GM18909 (cell line): ENCODE measurements at regions not wholly inside any gene's neighbourhood (a gene's known extent, or its start where the extent isn't known, plus 50 kb on each side); places are given as distances from the start of the nearest gene placed in this dataset.
"Not testable (repeated sequence)": the region's sequence is repeated elsewhere in the genome, so short reads cannot be mapped to it uniquely, and the experiment has no call there.

Source experiments
- ATAC-seq: cut with Tn5 transposase; IDR thresholded peaks from one replicate; pipeline ENCODE4 v1.9.1; 2021; ENCODE audit warnings: mild to moderate bottlenecking; ENCODE audit not compliant: unreplicated experiment, poor library complexity

- ATAC-seq: no peak
Observed at GRCh38 chr6:56753811-56754210, 111.1 kb upstream of the DST start.

GRCh38 chr6:56752534-56752933 is 109.8 kb upstream of the DST start:
- ATAC-seq: no peak

DNA sequence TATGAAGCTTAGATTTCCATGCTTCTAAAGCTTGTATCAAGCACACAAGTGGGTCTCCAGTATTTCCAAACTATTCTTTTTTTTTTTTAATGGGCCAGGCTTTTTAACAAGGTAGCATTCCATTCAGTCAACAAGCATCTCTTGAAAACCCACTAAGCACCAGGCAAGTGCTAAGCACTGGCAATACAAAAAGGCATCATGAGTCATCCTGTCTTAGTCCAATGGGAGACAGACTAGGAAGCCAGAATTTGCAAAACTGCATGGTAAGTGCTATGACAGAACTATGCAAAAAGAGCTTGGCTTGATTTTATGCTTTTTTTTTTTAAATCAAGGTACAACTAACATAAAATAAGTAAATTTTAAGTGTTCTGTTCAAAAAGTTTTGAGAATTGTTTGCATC is 109.3 kb upstream of the DST start:
- no peak for ATAC-seq

DNA sequence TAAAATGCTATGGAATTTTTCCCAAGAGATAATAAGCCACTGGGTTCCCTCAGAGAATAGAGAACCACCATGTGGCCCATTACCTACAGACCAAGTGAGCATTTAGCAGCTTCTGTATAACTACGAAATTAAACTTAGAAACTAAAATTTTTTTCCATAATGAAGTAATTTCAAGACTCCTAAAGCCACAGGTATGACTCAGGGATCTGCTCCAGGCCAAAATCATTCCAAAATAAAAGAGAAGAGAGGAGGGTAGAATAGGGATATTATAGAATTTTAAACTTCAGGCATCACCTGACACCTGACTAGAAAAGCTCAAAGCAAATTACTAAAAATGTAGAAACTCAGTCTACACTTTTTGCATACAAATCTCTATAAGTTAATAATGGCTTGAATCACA is 108.9 kb upstream of the DST start:
- ATAC-seq: no peak

DNA sequence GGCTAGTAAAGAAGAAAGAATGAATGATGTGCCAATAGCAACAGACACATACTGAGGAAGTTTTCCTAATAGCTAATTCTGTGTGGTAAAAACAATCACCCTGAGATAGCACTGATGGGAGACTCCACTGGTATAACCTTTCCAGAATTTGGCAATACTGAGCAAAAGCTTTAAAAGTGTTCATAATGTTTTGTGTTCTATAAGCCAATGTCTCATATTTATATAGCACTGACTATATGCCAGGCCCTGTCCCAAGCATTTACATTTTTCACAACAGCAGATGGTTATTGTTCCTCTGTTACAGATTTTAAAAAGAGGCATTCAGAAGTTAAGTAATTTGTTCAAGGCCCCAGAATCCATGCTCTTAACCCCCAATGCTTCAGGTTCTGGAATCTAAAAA is 108.0 kb upstream of the DST start:
- ATAC-seq: no peak

DNA sequence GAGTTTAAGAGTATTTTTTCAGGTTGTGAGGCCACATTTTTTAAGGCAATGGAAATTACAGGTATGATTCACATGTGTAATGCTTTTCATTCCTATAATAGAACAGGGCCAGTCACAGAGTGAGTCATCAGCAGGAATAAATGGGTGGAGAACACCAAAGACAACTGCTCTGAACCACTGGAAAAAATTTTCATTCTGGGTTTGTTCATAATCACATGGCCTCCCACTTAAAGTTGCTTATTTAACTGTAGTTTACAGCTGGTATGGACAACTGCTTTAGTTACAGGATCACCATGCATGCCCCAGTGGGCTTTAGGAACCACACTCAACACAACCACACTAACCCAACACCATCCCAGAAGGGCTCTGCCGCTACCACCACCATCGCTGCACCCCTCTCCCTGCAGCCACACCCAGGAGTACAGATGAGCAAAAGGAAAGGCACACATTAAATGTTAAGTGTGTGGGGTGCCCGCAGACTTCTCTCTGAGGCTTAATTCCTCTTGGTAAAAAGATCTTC is 107.0 kb upstream of the DST start:
- no peak for ATAC-seq

DNA sequence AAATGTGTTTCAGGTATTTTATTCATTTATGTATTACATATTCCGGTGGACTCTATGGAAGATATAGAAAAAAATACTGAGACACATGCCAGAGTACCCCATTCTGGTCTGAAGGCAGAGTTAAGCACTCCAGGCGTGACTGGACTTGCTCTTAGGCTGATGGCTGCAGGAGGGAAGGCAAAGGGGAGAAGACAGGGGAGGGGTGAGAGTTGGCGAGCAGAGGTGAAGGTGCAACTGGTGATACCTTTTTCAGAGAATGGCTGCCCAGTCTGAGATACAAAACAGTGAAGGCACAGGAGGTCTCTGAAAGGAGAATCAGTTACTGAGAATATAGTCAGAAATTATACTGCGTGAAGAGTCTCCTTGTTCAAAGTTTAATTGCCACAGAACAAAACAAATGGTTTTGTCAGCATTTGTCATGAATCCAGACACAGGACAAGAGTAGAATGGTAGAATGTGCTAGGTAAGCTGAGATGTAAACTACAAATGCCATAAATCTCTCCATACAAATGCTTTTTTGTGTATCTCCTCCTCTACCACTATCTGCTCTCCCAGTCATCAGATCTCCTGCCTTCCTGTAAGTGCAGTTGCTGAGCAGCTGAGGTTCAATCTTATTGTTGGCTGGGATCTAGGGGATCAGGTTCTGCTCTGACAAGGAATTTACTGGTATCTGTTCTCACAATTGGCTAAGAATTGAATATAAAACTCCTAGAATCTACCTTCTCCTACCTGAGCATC is 104.2 kb upstream of the DST start:
- ATAC-seq: no peak

- no peak for ATAC-seq
Observed at GRCh38 chr6:56745971-56746370, 103.3 kb upstream of the DST start.

GRCh38 chr6:56745081-56745480 is 102.4 kb upstream of the DST start:
- no peak for ATAC-seq

- no peak for ATAC-seq
Observed at GRCh38 chr6:56744528-56744927, 101.8 kb upstream of the DST start.

GRCh38 chr6:56742122-56742791 is 99.6 kb upstream of the DST start:
- peak; percentile 70 for ATAC-seq

DNA sequence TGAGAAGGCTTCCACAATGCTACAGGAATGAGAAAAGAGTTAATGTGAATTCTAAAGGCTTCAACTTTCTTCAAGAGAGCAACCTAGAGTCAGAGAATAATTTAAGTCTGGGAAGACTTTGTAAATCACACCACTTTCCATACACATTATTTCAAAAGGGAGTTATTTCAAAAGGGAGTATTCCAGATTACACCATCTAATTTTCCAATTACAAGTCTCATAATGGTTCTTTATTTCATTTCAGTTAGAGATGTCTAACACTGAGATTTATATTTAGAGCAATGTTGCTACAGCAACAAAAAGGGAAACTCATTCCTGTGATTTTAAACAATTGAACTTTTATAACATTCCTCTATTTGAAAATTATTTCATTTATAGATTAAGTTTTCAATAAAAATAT is 98.8 kb upstream of the DST start:
- no peak for ATAC-seq

GRCh38 chr6:56739836-56740815 is 97.4 kb upstream of the DST start:
- ATAC-seq: no peak

GRCh38 chr6:56736804-56737203 is 94.1 kb upstream of the DST start:
- no peak for ATAC-seq

- no peak for ATAC-seq
Observed at GRCh38 chr6:56734335-56734734, 91.6 kb upstream of the DST start.

DNA sequence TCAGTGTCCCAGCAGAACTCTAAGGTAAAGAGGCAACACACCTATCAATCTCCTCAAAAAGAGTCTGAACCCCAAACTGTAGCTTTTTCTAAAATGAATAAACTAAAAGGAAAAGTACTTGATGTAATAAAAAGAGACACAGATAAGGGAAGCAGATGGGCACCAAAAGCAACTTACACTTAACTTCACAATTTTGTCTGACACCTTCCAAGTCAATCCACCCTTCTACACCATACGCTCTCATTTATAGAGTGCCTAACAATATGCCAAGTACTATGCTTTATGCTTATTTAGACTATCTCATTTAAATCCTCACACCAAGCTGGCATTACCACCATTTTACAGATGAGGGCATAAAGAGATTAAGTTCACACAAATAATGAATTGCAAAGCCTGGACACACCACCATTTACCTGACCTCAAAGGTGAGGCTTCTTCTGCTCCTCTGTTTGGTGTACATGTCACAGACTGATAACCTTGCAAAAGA is 90.6 kb upstream of the DST start:
- no peak for ATAC-seq

- ATAC-seq: no peak
Observed at GRCh38 chr6:56732517-56732916, 89.8 kb upstream of the DST start.

DNA sequence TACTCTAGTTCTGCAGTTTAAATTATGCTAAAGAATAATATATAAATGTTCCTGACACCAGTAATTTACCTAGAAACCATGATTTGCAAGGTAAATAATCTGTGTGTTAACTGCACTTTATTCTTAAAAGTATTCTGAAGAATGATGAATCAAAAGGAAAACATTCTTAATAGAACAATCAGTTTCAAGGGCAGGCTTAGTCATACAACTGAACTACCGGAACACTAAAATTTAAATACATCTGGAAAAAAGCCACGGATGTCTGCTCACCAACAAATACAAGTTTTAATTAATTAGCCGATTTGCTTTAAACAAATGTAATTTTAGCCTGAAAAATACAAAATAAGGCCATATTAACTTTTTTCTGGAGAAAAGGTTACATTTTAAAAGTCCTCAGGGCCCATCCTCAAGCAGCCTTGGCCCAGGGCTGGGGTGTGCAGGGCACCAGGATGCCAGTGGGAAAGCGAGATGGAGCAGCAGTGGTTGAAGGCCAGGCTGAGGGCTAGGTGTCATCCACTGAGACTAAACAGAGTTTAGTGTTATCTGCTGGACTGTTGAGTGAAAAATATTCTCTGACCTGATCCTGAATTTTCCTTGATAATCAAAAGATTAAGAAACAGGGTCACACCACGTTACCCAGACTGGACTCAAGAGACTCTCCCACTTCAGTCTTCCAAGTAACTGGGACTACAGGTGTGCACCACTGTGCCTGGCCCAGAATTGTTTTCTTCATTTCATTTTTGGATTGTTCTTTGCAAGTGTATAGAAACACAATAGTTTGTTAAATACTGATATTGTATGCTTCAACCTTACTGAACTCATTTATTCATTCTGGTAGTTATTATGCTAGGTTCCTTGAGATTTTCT is 88.2 kb upstream of the DST start:
- ATAC-seq: no peak

GRCh38 chr6:56729719-56730118 is 87.0 kb upstream of the DST start:
- ATAC-seq: no peak

DNA sequence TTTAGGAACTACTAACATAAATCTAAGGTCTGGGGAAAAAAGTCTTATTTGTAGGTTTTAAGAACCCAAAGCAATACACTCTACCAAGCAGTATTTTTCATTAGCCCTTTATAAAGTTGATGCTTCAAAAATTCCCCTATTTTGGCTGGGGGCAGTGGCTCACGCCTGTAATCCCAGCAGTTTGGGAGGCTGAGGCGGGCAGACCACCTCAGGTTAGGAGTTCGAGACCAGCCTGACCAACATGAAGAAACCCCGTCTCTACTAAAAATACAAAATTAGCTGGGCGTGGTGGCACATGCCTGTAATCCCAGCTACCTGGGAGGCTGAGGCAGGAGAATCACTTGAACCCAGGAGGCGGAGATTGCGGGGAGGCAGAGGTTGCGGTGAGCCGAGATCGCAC is 86.5 kb upstream of the DST start:
- ATAC-seq: not testable (repeated sequence)
